ENCODE measurements at regions not wholly inside any gene's neighbourhood (a gene's known extent, or its start where the extent isn't known, plus 50 kb on each side); places are given as distances from the start of the nearest gene placed in this dataset.

GRCh38 chr10:23826421-23826820 is 382.5 kb upstream of the KIAA1217 start:
- TF ChIP-seq, protein P1, sequence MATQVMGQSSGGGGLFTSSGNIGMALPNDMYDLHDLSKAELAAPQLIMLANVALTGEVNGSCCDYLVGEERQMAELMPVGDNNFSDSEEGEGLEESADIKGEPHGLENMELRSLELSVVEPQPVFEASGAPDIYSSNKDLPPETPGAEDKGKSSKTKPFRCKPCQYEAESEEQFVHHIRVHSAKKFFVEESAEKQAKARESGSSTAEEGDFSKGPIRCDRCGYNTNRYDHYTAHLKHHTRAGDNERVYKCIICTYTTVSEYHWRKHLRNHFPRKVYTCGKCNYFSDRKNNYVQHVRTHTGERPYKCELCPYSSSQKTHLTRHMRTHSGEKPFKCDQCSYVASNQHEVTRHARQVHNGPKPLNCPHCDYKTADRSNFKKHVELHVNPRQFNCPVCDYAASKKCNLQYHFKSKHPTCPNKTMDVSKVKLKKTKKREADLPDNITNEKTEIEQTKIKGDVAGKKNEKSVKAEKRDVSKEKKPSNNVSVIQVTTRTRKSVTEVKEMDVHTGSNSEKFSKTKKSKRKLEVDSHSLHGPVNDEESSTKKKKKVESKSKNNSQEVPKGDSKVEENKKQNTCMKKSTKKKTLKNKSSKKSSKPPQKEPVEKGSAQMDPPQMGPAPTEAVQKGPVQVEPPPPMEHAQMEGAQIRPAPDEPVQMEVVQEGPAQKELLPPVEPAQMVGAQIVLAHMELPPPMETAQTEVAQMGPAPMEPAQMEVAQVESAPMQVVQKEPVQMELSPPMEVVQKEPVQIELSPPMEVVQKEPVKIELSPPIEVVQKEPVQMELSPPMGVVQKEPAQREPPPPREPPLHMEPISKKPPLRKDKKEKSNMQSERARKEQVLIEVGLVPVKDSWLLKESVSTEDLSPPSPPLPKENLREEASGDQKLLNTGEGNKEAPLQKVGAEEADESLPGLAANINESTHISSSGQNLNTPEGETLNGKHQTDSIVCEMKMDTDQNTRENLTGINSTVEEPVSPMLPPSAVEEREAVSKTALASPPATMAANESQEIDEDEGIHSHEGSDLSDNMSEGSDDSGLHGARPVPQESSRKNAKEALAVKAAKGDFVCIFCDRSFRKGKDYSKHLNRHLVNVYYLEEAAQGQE (IDR thresholded peaks at IDR 0.05; ENCODE audit: low read depth, low read length): peak; percentile 89
- no peak for TF ChIP-seq NFIC (IDR thresholded peaks at IDR 0.05; ENCODE audit: low read depth, low read length)
- no peak overlapping the region for H3K9ac ChIP-seq (ENCODE audit: control insufficient read depth, insufficient read depth, low read length)
- ChIA-PET CTCF (no interaction called here), RAD21 (ENCODE audit: unreplicated experiment) (no interaction called here), SMC1A (ENCODE audit: uncharacterized antibody, unreplicated experiment) (interaction anchor here (0.6 kb wide), 1 partner anchor 108 kb away, joined by 5 read pairs; no protein-coding TSS in a partner anchor), POLR2A (no interaction called here)
- H3K4me3 ChIP-seq: no peak overlapping the region
- intact Hi-C loops (cut with micrococcal nuclease; ENCODE audit: unreplicated experiment) (no loop called here), in situ Hi-C loops (cut with MboI) (no loop called here)
- H4K20me1 ChIP-seq (ENCODE audit: control insufficient read depth, insufficient read depth): no peaks in the 10 kb centered on the region
- no TSS peak for BruUV-seq (replicated peaks)
- H3K36me3 ChIP-seq (ENCODE audit: control insufficient read depth in 2 of 2, insufficient read depth in 2 of 2, low read length in 1 of 2): no peaks in the 10 kb centered on the region
- H3K9me3 ChIP-seq (replicated peaks; ENCODE audit: control insufficient read depth, insufficient read depth, low read length): no peaks in the 10 kb centered on the region
- ATAC-seq (peak; percentile 27; the same call in 1 of the 3 replicates), FAIRE-seq (no peak), DNase-seq (ENCODE audit: low read depth, low spot score) (no peak)
- H3K4me2 ChIP-seq (ENCODE audit: control insufficient read depth, insufficient read depth): no peak overlapping the region
- H3K79me2 ChIP-seq (ENCODE audit: control insufficient read depth, insufficient read depth, low read length): no peaks in the 10 kb centered on the region
- H2AFZ ChIP-seq (ENCODE audit: control insufficient read depth, low read depth, low read length): no peak overlapping the region
- 0% methylated on average over 9 of the region's 9 CpGs for WGBS (ENCODE audit: insufficient coverage, insufficient replicate concordance, low lambda C conversion rate, missing lambda C conversion rate)
- no peak overlapping the region for H3K27ac ChIP-seq (ENCODE audit: control insufficient read depth, insufficient read depth)
- H3K4me1 ChIP-seq (ENCODE audit: control insufficient read depth, insufficient read depth, low read length): no peaks in the 10 kb centered on the region
- H3K27me3 ChIP-seq (replicated peaks in 1 of 2; ENCODE audit: control insufficient read depth in 2 of 2, insufficient read depth in 2 of 2, low read length in 1 of 2): peaks cover 0 to 2% of the 10 kb centered on the region in 2 experiments; a peak in 2 of 4 replicates

DNA sequence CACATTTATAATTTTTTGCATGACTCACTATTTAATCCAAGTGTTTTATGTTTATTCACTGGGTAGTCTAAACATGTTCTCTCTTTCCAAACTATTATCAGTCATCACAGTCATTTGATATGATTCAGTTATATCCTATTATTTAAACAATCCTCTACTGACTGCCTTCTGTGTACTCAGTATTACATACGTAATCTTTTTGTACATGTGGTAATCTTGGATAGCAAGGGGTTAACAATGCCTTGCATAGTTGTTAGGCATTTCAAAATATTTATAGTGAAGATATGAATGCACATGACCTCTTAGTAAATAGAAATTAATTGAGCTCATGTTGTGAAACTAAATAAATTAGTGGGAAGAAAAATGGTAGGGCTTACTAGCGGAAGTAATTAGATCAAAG is 379.4 kb upstream of the KIAA1217 start:
- ChIA-PET SMC1A (ENCODE audit: uncharacterized antibody, unreplicated experiment) (no interaction called here), CTCF (no interaction called here), RAD21 (ENCODE audit: unreplicated experiment) (no interaction called here), POLR2A (no interaction called here)
- H3K4me3 ChIP-seq: no peak overlapping the region
- H3K79me2 ChIP-seq (ENCODE audit: control insufficient read depth, insufficient read depth, low read length): no peaks in the 10 kb centered on the region
- 73% methylated on average over 2 of the region's 2 CpGs for WGBS (ENCODE audit: insufficient coverage, insufficient replicate concordance, low lambda C conversion rate, missing lambda C conversion rate)
- DNase-seq (ENCODE audit: low read depth, low spot score): no peak
- no peak overlapping the region for H3K4me2 ChIP-seq (ENCODE audit: control insufficient read depth, insufficient read depth)
- FAIRE-seq: no peak
- no peaks in the 10 kb centered on the region for H3K9me3 ChIP-seq (replicated peaks; ENCODE audit: control insufficient read depth, insufficient read depth, low read length)
- no peak overlapping the region for H3K27ac ChIP-seq (ENCODE audit: control insufficient read depth, insufficient read depth)
- no peak overlapping the region for H2AFZ ChIP-seq (ENCODE audit: control insufficient read depth, low read depth, low read length)
- H3K9ac ChIP-seq (ENCODE audit: control insufficient read depth, insufficient read depth, low read length): no peak overlapping the region
- H3K27me3 ChIP-seq (replicated peaks in 1 of 2; ENCODE audit: control insufficient read depth in 2 of 2, insufficient read depth in 2 of 2, low read length in 1 of 2): no peaks in the 10 kb centered on the region
- no peaks in the 10 kb centered on the region for H4K20me1 ChIP-seq (ENCODE audit: control insufficient read depth, insufficient read depth)
- no peaks in the 10 kb centered on the region for H3K36me3 ChIP-seq (ENCODE audit: control insufficient read depth in 2 of 2, insufficient read depth in 2 of 2, low read length in 1 of 2)
- H3K4me1 ChIP-seq (ENCODE audit: control insufficient read depth, insufficient read depth, low read length): no peaks in the 10 kb centered on the region
- in situ Hi-C loops (cut with MboI) (no loop called here), intact Hi-C loops (cut with micrococcal nuclease; ENCODE audit: unreplicated experiment) (no loop called here)
- no TSS peak for BruUV-seq (replicated peaks)
- no peak for ATAC-seq
- no peak for TF ChIP-seq CEBPZ (IDR thresholded peaks at IDR 0.05; ENCODE audit: low read depth, low read length)
- no peak for TF ChIP-seq TCF3 (IDR thresholded peaks at IDR 0.05; ENCODE audit: borderline replicate concordance, insufficient read depth, low read depth, low read length)
- TF ChIP-seq ZBTB11 (CRISPR knock-in tag; IDR thresholded peaks at IDR 0.05): no peak

Measured in GM12878 (cell line).